Lung (tissue), 11 donors: ENCODE measurements at regions not wholly inside any gene's neighbourhood (a gene's known extent, or its start where the extent isn't known, plus 50 kb on each side); places are given as distances from the start of the nearest gene placed in this dataset.

ENCODE experiments used
- ATAC-seq: fragments of 200-7000 bp; cut with Tn5 transposase; one replicate; pipeline ENCODE4 v1.9.1; 2020; ENCODE audit warnings: moderate number of reproducible peaks; ENCODE audit not compliant: insufficient read depth, low FRiP score
- DNase-seq, 3 donors: peaks; one replicate each; pipeline ENCODE4 v3.0.0-alpha.2; 2013 to 2017
- H3K27ac ChIP-seq, 2 donors: one replicate each; pipeline ENCODE4 v1.5.1; 2013; ENCODE audit warnings: mild to moderate bottlenecking in 2 of 2, moderate library complexity in 2 of 2, control low read depth in 1 of 2, inconsistent platforms in 1 of 2, low read depth in 1 of 2, low read length in 1 of 2
- H3K27me3 ChIP-seq, 3 donors: one replicate each; pipeline ENCODE4 v1.5.1; 2013; ENCODE audit warnings: low read length in 2 of 3; ENCODE audit not compliant: control insufficient read depth in 3 of 3, insufficient read depth in 3 of 3
- H3K36me3 ChIP-seq, 4 donors: one replicate each; pipeline ENCODE4 v1.5.1; 2013; ENCODE audit warnings: low read length in 4 of 4, mild to moderate bottlenecking in 1 of 4, moderate library complexity in 1 of 4; ENCODE audit not compliant: control insufficient read depth in 4 of 4, insufficient read depth in 4 of 4
- H3K4me1 ChIP-seq, 5 donors: one replicate each; pipeline ENCODE4 v1.5.1; 2013; ENCODE audit warnings: low read length in 5 of 5, mild to moderate bottlenecking in 2 of 5, moderate library complexity in 1 of 5; ENCODE audit not compliant: control insufficient read depth in 5 of 5, insufficient read depth in 5 of 5
- H3K4me3 ChIP-seq: one replicate; pipeline ENCODE4 v1.5.1; 2013; ENCODE audit warnings: mild to moderate bottlenecking, control low read depth, moderate library complexity
- H3K9ac ChIP-seq, 2 donors: one replicate each; pipeline ENCODE4 v1.5.1; 2013; ENCODE audit warnings: low read length in 2 of 2, control low read depth in 1 of 2; ENCODE audit not compliant: insufficient read depth in 1 of 2
- H3K9me3 ChIP-seq, 4 donors: one replicate each; pipeline ENCODE4 v1.5.1; 2013; ENCODE audit warnings: low read length in 3 of 4, mild to moderate bottlenecking in 1 of 4, moderate library complexity in 1 of 4; ENCODE audit not compliant: control insufficient read depth in 4 of 4, insufficient read depth in 3 of 4
- WGBS, 2 donors: extraction: QIAGEN DNeasy Blood & Tissue Kit; methylation state at CpG; one replicate each; pipeline ENCODE4 v1.1.7; 2013; 5-methylcytosine and 5-hydroxymethylcytosine counted together
- TF ChIP-seq, protein P1 (sequence below): IDR thresholded peaks from 2 replicates; pipeline ENCODE4 v1.5.1; 2012; ENCODE audit warnings: mild to moderate bottlenecking; ENCODE audit errors: control extremely low read depth, extremely low read depth
- donor health status: control.
- donor health status: control.
- donor health status: Bipolar disorder and iron deficiency.
- donor health status: healthy.
- donor health status: DM: yes; HTN: yes; CAD: no.

DNA sequence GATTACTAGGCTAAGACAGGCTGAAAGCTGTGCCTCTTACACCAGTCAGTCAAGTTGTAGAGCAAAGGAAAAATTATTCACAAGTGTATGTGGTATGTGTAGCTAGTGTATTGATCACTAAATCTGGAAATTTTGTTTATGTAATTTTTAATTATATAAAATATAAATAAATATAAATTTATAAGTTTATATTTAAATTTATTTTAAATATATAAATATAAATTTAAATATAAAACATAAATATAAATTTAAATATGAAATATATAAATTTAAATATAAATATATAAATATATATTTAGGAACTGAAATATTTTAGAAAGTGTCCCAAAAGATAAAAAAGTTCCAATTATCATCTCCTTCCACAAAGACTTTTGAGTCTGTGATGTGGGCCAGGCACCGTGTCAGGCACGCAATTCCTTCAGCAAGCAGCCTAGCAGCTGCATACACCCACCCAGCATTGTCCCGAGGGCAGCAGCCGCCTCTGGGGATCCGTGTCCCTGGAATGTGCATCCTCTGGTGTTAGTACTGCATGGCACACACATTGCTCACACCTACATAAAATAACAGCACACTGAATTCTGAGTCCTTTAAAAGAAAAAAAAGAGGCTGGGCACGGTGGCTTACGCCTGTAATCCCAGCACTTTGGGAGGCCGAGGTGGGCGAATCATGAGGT, 1098.0 kb downstream of the BRD1 start:
- Histone ChIP-seq H3K36me3 (no peaks in the 10 kb centered on the region), H3K27me3 (no peaks in the 10 kb centered on the region), H3K9ac (no peak overlapping the region), H3K27ac (no peak overlapping the region), H3K4me1 (no peaks in the 10 kb centered on the region), H3K4me3 (no peak overlapping the region), H3K9me3 (peaks cover 0 to 12% (median 1%) of the 10 kb centered on the region in 4 donors)
- TF ChIP-seq, protein P1, sequence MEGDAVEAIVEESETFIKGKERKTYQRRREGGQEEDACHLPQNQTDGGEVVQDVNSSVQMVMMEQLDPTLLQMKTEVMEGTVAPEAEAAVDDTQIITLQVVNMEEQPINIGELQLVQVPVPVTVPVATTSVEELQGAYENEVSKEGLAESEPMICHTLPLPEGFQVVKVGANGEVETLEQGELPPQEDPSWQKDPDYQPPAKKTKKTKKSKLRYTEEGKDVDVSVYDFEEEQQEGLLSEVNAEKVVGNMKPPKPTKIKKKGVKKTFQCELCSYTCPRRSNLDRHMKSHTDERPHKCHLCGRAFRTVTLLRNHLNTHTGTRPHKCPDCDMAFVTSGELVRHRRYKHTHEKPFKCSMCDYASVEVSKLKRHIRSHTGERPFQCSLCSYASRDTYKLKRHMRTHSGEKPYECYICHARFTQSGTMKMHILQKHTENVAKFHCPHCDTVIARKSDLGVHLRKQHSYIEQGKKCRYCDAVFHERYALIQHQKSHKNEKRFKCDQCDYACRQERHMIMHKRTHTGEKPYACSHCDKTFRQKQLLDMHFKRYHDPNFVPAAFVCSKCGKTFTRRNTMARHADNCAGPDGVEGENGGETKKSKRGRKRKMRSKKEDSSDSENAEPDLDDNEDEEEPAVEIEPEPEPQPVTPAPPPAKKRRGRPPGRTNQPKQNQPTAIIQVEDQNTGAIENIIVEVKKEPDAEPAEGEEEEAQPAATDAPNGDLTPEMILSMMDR, result no peak
- no peak for ATAC-seq
- WGBS, 2 donors, result 84 to 90% methylated on average over 9 of the region's 9 CpGs
- DNase-seq, result no peak

DNA sequence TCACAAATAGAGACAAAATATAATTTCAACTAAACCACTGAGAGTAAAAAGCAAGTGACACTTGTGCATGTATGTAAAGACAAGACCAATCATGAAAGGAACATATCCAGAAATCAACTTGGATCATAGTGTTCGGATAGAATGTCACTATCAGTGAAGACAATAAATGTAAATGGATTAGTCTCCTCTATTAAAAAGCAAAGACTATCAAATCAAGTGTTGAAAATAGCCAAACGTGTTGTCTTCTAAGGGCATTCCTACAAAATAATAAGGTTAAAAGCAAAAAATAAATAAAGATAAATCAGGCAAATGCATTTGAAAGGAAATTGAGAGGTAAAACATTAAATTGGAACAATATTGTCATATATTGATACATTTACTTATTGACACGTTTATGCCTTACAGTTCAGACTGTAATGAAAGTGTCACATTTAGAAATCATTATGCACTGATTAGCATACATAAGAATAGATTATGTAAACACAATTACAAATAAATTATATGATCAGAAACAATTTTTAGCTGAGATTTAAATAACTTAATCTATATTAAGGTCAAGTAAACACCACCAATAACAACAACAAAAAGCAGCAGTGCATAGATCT, 1100.1 kb downstream of the BRD1 start:
- Histone ChIP-seq H3K4me3 (no peak overlapping the region), H3K9ac (no peak overlapping the region), H3K27ac (no peak overlapping the region), H3K36me3 (no peaks in the 10 kb centered on the region), H3K9me3 (peaks cover 0 to 12% (median 1%) of the 10 kb centered on the region in 4 donors), H3K27me3 (no peaks in the 10 kb centered on the region), H3K4me1 (no peaks in the 10 kb centered on the region)
- ATAC-seq (no peak), DNase-seq (no peak)
- TF ChIP-seq, protein P1, result no peak
- WGBS, 2 donors, result 93 to 95% methylated on average over 3 of the region's 3 CpGs

DNA sequence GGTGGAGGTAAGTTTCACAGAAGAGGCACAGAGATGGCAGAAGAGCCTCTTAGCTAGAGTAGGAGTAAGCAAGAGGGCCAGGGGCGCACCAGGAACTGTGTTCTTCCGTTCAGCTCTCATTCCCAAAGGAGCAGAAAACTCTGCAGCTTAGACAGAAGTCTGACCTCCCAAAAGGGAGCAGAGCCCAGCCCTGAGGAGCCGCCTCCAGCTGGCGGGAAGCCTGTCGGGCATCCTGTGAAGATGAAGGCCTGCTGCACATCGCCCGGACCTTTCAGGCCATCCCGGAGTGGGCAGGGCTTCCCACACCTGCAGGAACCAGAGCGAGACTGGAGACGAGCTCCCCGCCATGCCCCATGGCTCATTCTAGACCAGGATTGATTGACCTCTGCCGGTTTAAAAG, 1102.8 kb downstream of the BRD1 start:
- Histone ChIP-seq H3K4me3 (no peak overlapping the region), H3K9me3 (peaks cover 0 to 12% (median 2%) of the 10 kb centered on the region in 4 donors), H3K27ac (no peak overlapping the region), H3K4me1 (no peaks in the 10 kb centered on the region), H3K36me3 (no peaks in the 10 kb centered on the region), H3K9ac (no peak overlapping the region), H3K27me3 (no peaks in the 10 kb centered on the region)
- 83 to 88% methylated on average over 12 of the region's 12 CpGs for WGBS, 2 donors
- DNase-seq (no peak), ATAC-seq (no peak)
- TF ChIP-seq, protein P1, result no peak
